Activated CD8-positive, alpha-beta memory T cell treated with anti-CD3 and anti-CD28 coated beads, Interleukin-2, amount 50 U/mL, for 24 hours (primary cell): ENCODE measurements at regions not wholly inside any gene's neighbourhood (a gene's known extent, or its start where the extent isn't known, plus 50 kb on each side); places are given as distances from the start of the nearest gene placed in this dataset.

Experiments
- DNase-seq: peaks from one replicate; pipeline ENCODE4 v3.0.0-alpha.2; 2020; ENCODE audit errors: extremely low read depth

DNA sequence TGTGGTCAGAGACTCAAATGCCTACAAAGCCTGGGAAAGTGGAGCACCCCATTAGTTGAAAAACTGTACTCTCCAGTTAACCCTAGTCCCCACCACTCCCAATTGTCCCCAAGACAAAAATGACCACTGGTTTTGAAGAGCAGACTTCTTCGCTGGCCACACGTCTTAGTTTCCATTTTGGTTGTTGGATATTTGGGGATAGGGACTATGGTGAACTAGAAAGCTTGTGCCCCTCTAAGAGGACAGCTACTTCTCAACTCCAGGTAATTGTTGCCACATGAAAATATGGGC is 109.4 kb upstream of the SPRY4 start:
- DNase-seq = no peak

DNA sequence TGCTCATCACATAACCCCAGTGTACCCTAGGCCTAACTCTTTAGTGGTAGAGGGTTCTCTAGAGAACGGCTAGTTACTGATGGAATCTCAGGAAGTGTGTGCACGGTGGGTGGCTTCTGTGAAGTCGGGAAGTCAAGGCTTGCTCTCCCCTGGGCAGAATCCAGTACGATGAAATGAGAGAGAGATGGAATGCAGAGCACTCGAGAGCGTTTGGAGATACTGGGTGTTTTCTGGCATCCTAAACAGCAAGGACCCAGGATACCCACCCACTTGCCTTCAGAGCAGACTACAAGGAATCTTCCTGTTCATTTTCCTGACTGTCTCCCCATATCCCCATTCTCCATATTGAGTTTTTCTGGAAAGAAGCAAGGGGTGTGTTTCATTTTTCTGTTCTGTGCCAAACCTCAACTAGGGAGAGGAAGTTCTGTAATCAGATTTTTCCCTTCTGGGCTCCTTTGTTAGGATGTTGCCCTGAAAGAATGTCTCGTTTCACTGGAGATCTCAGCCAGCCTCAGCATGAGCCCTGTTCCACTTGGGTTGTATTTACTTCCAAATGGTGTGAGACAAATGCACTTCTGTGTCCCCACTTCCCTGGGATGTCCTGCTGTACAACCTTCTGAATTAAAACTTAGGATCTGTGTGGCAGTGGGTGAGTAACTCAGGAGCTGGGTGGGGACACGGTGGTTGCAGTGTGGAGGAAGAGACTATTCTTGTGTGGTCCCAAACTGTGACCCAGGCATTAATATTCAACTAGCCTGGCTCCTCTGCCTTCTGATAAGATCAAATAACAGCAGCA is 108.9 kb upstream of the SPRY4 start:
- no peak for DNase-seq

DNA sequence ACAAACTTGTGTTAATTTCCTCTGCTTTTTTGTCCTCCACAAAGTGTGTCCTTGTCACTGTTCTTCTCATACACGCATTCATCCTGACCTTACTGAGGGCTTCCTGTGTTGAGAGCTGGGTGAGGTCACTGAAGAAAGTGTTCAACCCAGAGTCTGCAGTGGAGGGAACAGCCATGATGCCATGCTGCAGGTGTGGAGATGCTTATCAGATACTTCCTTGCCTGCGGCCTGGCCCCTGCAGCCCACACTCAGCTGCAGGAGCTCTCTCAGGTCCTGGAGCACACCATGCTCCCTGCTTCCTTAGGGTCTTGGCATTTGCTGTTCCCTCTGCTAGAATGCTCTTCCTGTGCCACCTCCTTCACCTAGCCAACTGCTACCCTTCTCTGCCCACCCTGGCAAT is 108.1 kb upstream of the SPRY4 start:
- no peak for DNase-seq

DNA sequence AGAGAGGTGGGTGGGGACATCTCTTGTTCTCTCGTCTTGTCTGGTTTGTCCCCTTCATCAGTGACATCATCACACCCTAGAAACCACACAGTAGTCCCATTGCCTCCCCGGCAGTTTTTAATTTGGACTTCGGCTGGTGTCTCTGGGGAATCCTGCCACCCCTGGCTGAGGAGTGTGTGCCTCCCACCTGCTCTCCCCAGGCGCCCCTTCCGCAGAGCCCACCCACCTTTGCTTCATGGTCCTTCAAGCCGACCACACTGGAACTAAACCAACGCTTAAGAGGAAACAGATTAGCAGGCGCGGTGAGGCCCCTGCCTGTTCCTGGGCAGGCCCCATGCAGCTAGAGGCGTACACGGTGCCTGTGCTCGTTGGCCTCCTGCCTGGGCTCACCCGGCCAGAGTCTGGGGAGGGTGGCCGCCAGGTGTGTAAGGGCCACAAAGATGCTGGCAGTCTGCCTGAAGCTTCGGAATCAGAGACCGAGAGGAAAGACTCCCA is 107.6 kb upstream of the SPRY4 start:
- DNase-seq = no peak

DNA sequence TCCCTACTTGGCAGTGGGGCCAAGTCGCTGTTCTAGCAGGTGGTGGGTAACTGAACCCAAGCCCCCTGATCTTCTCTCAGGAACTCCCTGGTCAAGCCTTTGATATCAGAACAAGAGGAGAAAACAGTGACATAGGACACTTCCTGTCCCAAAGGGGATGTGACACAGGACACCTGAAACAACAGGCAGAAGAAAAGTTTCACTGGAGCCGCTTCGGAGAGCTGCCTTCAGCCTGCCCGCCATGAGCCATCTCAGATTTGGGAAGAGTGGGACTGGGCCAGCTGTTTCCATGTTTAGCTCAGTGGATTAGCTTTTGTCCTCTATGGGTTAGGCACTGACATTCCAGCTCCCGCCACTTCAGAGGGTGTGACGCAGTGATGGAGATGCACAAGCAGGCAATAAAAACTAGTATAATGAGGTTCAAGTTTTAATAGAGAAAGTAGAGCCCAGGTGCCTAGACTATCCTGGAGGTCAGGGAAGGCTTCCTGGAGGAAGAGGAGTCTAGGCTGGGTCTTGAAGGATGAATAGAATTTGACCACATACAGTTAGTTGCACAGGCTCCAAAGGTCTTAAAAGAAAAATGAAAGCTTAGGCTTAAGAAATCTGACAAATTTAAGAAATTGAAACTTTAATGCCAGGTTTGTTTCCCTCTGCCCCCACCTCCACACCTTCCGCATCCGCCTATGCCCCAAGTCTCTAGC is 104.1 kb upstream of the SPRY4 start:
- DNase-seq = no peak

DNA sequence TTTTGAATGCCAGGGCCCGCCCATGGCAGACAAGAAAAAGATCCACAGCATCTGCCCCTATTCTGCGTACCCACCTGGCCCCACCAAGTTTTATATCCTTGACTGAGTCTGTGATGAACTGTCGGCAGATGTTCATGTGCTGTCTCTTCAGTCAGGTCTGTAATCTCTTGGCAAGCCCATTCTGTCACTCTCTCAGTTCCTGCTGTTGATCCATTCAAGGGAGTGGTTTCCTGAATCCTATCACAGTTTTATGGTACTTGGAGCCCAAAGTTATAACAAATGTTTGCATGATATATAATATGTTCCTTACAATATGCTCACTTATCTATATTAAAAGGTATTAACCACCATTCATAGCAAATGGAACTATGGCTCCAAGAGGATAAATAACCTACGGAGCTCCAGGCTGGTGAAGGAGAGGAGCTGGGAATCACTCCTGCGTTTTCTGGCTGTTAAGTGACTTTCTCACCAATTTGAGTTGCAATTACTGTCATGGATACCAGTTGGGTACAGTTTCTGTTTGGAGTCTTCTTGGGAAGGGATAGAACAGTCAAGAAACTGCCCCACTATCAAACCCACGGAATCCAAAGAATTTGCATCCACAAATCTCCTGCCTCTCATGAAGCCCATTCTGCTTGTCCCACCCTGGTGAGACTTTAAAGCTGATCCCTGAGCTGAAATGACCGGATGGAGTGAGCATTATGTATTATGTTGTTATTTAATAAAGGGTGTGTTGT is 103.4 kb upstream of the SPRY4 start:
- no peak for DNase-seq

DNA sequence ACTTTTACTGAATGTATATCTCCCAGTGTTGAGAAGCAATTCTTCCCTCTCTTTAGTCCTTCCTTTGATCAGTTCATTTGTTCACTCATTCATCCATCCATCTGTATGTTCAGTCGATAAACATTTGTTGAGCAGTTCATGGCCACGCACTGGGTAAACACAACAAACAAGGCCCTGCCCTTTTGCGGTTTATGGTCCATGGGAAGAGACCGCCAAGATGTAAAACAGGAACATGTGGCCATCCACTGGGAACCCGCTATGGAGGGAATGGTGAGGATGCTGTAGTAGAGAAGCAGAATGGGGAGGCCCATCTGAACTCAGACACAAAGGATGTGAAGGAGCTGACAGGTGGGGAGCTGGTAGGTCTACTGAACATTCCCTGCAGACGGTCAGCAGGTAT is 102.7 kb upstream of the SPRY4 start:
- DNase-seq = no peak

DNA sequence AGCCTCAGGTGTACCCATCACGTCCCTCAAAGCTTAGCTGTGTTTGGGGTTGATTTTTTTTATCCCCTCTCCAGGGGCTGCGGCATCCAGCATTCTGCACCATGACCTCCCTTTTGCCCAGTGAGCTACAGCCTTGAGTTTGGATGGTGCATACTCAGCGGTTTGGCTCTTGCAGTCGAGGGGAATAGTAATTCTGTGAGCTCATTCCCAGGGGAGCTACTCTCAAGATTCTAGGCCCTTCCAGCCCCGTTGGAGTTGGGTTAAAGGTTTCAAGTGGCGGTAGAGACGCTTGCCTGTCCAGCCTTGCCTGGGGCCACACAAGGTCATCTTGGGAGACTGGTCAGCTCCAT is 102.2 kb upstream of the SPRY4 start:
- DNase-seq = no peak

DNA sequence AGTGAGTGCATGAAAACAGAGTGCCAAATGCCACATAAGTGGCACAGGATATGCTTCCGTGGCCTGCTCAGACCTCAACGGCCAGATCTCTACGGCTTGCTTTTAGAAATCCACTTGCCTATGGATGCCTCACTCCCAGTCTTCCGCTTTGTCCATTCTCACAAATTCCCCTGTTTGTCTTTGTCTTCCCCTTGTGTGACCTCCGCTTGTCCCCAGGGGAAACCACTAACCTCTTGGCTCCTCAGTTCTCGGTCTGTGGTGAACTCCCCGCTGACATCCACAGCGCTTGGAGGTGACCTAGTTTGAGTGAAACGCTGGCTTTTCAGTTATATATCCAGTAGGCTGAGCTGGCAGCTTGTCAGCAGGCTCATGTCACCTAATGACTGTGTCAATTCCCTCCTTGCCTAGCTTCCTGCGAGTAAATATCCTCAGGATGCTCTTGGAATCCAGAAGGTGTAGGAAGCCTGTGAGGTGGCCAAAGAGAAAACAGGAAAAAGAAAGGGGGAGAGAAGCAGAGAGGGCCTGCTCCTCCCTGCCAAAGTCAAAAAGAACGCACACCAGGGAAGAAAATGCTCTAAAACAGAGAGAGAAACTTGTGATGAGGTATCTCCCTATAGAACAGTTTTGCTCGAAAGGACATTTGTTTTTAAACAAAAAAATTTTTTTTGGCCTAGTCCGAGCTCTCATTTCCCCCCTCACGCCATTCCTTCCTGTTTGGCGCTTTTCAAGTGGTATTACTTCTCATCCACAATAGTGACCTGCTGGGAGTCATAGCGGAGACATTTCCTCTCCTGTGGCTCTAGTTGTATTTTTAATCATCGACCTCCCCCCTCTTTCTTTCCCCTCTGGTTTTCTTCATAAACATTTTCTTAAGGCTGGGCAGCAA is 101.6 kb upstream of the SPRY4 start:
- DNase-seq = no peak

DNA sequence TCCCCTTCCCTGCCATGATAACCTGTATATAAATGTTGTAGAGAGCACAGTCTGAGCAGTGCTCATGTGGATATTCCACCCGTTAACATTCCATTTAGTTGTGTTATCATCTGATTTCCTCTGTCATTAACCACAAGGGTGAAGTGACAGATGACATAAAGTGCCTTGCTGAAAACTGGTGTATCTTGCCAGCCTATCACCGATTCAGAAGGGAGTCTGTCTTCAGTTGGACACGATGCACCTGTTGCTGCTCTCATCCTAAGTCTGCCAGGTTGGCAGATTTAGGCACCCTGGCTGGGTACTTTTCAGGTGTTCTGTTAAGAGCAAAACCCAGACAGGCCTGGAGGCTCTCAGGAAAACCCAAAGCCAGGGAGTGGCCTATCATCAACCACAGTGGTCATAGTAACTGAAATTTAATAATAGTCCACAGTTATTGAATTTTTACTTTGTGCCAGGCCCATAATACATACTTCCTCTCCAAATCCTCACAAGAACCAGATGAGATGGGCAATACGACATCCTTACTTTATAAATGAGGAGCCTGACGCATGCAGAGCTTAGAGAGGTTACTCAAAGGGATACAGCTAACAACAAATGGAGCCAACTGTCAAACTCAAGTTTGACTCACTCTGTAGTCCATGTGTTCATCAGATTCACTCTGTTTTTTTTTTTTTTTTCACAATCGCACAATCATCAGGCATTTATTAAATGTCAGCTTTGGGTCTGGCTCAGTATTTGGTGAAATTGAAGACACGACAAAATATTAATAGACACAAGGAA is 100.7 kb upstream of the SPRY4 start:
- DNase-seq = no peak

DNA sequence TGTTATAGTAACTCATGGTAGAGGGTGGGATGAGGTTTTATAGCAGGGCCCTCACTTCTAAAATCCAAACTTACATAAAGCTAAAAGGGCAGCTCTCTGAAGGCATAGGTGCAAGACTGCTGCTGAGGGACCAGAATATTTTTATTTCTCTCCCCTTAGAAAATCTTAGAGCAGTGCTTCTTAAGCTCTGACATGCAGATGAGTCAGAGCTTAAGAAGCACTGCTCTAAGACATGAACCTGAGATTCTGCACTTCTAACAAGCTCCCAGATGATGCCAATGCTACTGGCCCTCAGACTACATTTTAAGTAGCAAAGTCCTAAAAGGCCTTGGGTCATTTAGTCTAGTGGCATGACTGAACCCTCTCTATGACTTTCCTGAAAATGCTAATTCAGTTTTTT is 97.6 kb upstream of the SPRY4 start:
- no peak for DNase-seq

DNA sequence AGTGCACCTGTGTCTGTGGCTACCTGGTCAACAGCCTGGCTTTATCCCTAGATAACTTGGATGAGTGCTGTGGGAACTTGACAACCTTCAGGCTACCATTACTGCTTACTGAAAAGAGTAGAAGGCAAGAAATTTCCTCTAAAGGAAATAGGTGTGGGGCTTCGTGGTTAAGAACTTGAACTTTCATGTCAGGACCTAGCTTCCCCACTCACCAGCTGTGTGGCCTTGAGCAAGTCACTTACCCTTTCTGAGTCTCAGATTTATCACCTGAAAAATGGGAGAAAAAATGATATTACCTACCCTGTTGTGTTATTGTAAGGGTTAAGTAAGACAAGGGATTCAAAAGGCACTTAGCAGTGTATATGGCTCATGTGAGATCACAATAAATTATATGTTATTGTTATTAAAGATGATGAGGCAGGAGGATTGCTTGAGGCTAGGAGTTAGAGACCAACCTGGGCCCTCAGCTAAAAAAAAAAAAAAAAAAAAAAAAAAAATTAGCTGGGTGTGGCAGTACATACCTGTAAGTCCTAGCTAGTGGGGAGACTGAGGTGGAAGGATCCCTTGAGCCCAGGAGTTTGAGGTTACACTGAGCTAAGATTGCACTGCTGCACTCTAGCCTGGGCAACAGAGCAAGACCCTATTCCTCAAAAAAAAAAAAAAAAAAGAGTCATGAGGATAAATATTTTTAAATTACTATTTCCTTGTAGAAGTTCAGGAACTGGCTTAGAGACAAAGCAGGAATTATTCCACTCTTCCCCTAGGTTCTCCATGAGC is 97.0 kb upstream of the SPRY4 start:
- no peak for DNase-seq

DNA sequence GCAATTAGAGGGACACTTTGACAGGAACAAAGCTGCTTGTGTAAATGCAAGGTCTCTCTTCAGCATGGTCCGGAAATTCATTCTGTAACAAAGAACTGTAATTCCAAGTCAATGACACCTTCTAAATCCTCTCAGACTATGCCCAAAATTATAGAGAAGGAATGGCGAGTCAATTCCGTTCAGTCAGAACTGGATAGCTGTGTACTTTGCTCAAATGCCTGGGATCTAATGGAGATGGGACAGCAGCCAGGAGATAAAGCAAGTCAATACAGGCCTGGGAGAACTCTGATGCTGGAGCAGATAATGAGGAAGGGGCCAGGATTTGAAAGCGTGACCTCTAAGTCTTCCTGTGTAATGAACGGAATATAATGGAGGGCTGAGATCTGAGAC is 96.4 kb upstream of the SPRY4 start:
- no peak for DNase-seq

DNA sequence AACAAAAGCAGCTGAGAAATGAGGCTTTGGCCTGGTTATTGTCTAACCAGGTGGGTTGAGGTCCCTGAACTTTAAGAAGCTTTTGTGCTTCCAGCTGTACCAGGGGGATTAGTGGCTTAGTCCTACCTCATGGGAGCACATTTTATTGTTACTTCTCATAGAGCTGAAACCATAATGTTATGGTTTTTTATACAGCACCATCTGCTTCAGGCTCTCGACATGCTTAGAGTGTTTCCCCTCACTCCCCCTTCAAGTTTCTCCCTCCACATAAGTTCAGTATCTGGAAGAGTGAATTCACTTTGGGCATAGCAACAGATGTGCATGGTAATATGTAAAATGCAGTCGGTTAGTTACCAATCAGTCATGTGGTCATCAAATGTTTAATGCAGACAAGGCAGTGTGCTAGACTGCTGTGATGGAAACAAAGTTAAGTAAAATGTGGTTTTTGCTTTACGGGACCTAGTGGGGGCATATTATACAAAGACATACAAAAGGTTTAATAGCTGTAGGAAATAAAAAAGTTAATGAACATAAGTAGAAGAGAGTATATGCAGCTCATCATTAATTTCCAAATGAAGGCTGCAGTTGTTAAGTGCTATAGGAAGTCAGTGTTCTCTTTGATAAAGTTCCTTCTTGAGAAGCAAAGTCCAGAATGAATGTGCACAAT is 95.9 kb upstream of the SPRY4 start:
- no peak for DNase-seq

DNA sequence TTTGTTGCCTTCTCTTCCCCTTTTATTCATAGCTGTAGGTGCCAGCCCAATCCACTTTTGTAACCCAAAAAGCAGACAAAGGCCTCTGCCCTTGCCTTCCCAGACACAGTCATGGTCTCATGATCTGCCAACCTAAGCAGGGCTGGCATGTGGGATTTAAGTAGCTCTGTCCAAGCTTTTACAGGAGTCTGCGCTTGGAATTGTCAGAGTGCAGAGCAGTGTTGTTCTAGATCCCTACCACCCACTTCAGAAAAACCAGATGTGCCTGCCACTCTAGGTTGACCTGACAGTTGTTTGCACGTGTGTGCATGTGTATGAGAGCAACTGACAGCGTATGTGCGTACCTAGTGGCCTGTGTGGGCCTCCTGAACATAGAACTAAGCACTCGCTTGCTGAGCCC is 87.8 kb upstream of the SPRY4 start:
- DNase-seq = no peak

DNA sequence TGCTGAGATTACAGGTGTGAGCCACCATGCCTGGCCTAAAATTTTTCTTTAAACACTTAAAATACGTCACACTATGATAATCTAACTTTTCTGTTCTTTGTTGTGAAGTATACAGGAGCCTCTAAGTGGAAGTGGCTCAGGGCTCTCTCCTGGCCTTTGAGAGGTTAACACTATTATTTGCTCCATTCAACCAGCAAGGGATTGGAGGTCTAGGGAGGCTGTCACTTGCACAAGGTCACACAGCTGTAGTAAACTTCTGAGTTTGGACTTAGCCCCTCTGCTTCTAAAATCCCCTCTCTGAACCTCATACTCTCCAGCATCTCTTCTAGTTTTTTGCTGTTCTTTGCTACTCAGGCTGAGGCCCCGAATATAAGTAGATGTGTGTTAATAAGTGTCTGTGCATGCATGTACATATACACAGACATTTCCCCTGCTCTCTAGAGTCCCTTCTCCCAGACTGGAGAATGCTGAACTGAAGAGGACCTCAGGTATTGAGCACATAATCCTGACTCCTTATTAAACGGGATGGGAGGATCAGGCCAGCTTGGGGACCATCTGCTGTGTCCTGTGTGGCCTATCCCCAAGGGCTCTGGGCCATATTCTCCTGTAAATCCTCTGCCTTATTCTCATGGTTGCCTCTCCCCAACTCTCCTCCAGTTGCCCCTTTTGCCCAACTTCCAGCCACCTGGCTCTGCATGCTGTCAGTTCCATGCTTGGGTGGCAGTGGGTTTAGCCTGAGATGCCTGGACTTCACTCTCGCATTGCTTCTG is 87.0 kb upstream of the SPRY4 start:
- no peak for DNase-seq

DNA sequence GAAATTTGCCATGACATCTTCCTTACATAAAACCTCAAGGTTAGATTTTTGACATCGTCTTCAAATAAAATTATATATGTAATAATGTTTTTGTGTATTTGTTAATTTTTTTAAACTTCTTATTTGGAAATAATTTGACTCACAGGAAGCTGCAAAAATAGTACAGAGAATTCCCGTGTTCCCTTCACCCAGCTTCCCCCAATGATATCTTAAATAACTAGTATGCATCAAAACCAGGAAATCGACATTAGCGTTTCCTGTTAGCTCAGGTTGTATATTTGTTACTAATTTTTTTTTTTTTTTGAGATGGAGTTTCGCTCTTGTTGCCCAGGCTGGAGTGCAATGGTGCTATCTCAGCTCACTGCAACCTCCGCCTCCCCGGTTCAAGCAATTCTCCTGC is 86.3 kb upstream of the SPRY4 start:
- no peak for DNase-seq

DNA sequence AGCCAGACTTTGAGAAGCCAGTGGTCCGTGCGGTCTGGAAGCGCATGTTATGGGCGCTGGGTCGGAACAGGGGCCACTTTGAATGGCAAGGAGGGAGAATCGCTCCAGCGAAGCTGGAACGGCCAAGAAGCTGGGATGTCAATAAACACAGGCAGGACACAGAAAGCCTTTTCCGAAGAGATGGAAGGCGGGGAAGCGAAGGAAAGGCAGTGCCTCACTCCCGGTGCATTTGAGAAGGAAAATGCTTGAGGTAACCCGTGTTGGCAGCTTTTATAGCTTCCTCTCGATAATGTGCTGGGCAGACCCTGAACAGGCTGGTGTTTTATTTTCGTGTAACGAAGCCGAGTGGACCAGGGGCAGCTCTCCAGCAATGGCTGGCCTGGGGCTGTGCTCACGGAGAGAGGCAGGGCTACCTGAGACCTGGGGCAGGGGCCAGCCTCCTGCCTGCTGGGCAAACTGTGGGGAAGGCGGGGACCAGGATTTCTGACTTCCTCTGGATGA is 84.2 kb upstream of the SPRY4 start:
- DNase-seq = no peak

DNA sequence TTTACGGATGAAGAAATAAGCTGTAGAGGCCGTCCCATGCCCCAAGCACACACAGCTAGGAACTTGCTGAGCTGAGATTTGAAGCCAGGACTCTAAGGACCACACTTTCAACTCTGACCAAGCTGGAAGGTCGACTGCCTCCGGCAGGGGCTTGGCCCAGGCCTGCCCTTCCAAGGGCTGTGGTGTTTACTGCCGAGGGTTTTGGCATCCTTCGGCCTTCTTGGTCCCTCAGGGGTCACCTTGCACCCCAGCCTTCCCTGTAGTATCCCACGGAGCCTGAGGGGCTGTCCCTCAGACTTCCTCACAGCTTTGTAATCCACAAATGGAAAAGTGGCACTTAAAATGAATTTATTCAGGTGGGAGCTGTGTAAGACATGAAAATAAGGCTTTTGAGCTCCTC is 83.7 kb upstream of the SPRY4 start:
- no peak for DNase-seq
